OCI-LY1 (cell line): ENCODE measurements at regions not wholly inside any gene's neighbourhood (a gene's known extent, or its start where the extent isn't known, plus 50 kb on each side); places are given as distances from the start of the nearest gene placed in this dataset.

ENCODE experiments used
- H2AFZ ChIP-seq: fragments of 200-600 bp; sonication (generic), shearing (Covaris generic); 2 replicates; pipeline ENCODE4 v1.6.0; 2014; ENCODE audit warnings: antibody characterized with exemption, mild to moderate bottlenecking, low read length
- H3F3A ChIP-seq: fragments of 200-600 bp; sonication (generic), shearing (Covaris generic); 2 replicates; pipeline ENCODE4 v1.6.0; 2014; ENCODE audit warnings: mild to moderate bottlenecking, antibody characterized with exemption, low read length, moderate library complexity; ENCODE audit not compliant: insufficient read depth
- H3K27ac ChIP-seq: fragments of 200-600 bp; sonication (generic); 2 replicates; pipeline ENCODE4 v1.5.1; 2014; ENCODE audit warnings: low read length, mixed run types, mild to moderate bottlenecking, low read depth; ENCODE audit not compliant: poor library complexity, severe bottlenecking
- H3K27me3 ChIP-seq: fragments of 200-600 bp; sonication (generic); 2 replicates; pipeline ENCODE4 v1.6.0; 2014; ENCODE audit warnings: antibody characterized with exemption, mild to moderate bottlenecking, low read length, moderate library complexity; ENCODE audit not compliant: insufficient read depth
- H3K36me3 ChIP-seq: fragments of 200-600 bp; sonication (generic); 2 replicates; pipeline ENCODE4 v1.6.1; 2014; ENCODE audit warnings: mild to moderate bottlenecking, antibody characterized with exemption, low read length, moderate library complexity, mixed read lengths; ENCODE audit not compliant: insufficient read depth
- H3K4me1 ChIP-seq: fragments of 200-600 bp; sonication (generic); 2 replicates; pipeline ENCODE4 v1.5.1; 2014; ENCODE audit warnings: mild to moderate bottlenecking, low read length, moderate library complexity; ENCODE audit not compliant: insufficient read depth, severe bottlenecking
- H3K4me2 ChIP-seq: fragments of 200-600 bp; sonication (generic), shearing (Covaris generic); 2 replicates; pipeline ENCODE4 v1.6.1; 2014; ENCODE audit warnings: low read length
- H3K4me3 ChIP-seq: fragments of 200-600 bp; sonication (generic); 2 replicates; pipeline ENCODE4 v1.5.1; 2014; ENCODE audit warnings: low read length, low read depth, mild to moderate bottlenecking, mixed read lengths; ENCODE audit not compliant: poor library complexity, severe bottlenecking
- H3K79me2 ChIP-seq: fragments of 200-600 bp; shearing (Covaris generic); 2 replicates; pipeline ENCODE4 v1.6.1; 2016; ENCODE audit warnings: mixed run types, low read length, mixed read lengths; ENCODE audit not compliant: insufficient read depth
- H3K9ac ChIP-seq: fragments of 200-600 bp; sonication (generic), shearing (Covaris generic); 2 replicates; pipeline ENCODE4 v1.6.1; 2014; ENCODE audit warnings: mild to moderate bottlenecking, low read length, mixed read lengths
- H3K9me2 ChIP-seq: fragments of 200-600 bp; sonication (generic), shearing (Covaris generic); 2 replicates; pipeline ENCODE4 v1.6.1; 2014; ENCODE audit warnings: low read depth, mild to moderate bottlenecking, low read length, mixed read lengths
- H3K9me3 ChIP-seq: fragments of 200-600 bp; shearing (Covaris generic); 2 replicates; pipeline ENCODE4 v1.6.1; 2014; ENCODE audit warnings: low read length, mixed read lengths
- H4K20me1 ChIP-seq: fragments of 200-600 bp; sonication (generic), shearing (Covaris generic); 2 replicates; pipeline ENCODE4 v1.6.0; 2016; ENCODE audit warnings: mild to moderate bottlenecking, low read length; ENCODE audit not compliant: insufficient read depth
- EZH2 ChIP-seq: fragments of 200-600 bp; sonication (generic), shearing (Covaris generic); IDR thresholded peaks from 2 replicates; pipeline ENCODE4 v1.8.0; 2017; ENCODE audit warnings: borderline replicate concordance, mixed run types, mild to moderate bottlenecking, antibody characterized with exemption, low read length, moderate library complexity, mixed read lengths
- TF ChIP-seq, protein P1 (sequence below): fragments of 200-600 bp; sonication (generic), shearing (Covaris generic); IDR thresholded peaks from 2 replicates; pipeline ENCODE4 v1.5.1; 2017; ENCODE audit warnings: mild to moderate bottlenecking, antibody characterized with exemption, low read length, moderate library complexity, mixed read lengths

DNA sequence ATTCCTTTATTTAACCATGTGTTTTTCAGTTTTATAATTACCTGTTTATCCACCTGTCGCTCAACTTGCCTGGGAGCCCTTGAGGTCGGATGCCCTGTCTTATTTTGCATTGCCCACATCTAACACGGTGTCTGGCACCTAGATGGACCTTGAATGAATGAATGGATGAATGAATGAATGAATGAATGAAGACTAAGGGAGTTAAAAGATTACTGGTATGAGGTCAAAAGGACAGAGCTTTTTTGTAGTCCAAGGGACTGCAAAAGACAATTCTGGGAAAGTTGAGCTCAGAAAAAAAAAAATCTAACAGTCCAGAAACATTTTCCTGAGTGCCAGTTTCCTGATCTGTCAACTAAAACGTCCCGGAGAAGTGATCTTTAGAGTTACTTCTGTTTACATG is 244.6 kb upstream of the MYOCD start:
- no peak overlapping the region for H3K4me2 ChIP-seq
- no peaks in the 10 kb centered on the region for H3K79me2 ChIP-seq
- H3K36me3 ChIP-seq, result no peaks in the 10 kb centered on the region
- no peak overlapping the region for H3K27ac ChIP-seq
- no peaks in the 10 kb centered on the region for H3K9me2 ChIP-seq
- no peaks in the 10 kb centered on the region for H4K20me1 ChIP-seq
- H3K4me3 ChIP-seq, result no peak overlapping the region
- H3K9me3 ChIP-seq, result no peaks in the 10 kb centered on the region
- no peaks in the 10 kb centered on the region for H3K27me3 ChIP-seq
- no peak overlapping the region for H3K9ac ChIP-seq
- H3F3A ChIP-seq, result no peaks in the 10 kb centered on the region
- H3K4me1 ChIP-seq, result no peaks in the 10 kb centered on the region
- TF ChIP-seq EZH2, result no peak
- TF ChIP-seq, protein P1, sequence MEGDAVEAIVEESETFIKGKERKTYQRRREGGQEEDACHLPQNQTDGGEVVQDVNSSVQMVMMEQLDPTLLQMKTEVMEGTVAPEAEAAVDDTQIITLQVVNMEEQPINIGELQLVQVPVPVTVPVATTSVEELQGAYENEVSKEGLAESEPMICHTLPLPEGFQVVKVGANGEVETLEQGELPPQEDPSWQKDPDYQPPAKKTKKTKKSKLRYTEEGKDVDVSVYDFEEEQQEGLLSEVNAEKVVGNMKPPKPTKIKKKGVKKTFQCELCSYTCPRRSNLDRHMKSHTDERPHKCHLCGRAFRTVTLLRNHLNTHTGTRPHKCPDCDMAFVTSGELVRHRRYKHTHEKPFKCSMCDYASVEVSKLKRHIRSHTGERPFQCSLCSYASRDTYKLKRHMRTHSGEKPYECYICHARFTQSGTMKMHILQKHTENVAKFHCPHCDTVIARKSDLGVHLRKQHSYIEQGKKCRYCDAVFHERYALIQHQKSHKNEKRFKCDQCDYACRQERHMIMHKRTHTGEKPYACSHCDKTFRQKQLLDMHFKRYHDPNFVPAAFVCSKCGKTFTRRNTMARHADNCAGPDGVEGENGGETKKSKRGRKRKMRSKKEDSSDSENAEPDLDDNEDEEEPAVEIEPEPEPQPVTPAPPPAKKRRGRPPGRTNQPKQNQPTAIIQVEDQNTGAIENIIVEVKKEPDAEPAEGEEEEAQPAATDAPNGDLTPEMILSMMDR, result no peak
- no peak overlapping the region for H2AFZ ChIP-seq

GRCh38 chr17:12421646-12422306 is 243.9 kb upstream of the MYOCD start:
- H2AFZ ChIP-seq, result no peak overlapping the region
- H3K4me2 ChIP-seq, result no peak overlapping the region
- no peaks in the 10 kb centered on the region for H3K36me3 ChIP-seq
- no peaks in the 10 kb centered on the region for H3K27me3 ChIP-seq
- H4K20me1 ChIP-seq, result no peaks in the 10 kb centered on the region
- no peaks in the 10 kb centered on the region for H3K9me3 ChIP-seq
- no peak overlapping the region for H3K27ac ChIP-seq
- H3K9ac ChIP-seq, result no peak overlapping the region
- TF ChIP-seq, protein P1, result no peak
- TF ChIP-seq EZH2, result no peak
- H3K4me3 ChIP-seq, result no peak overlapping the region
- H3F3A ChIP-seq, result no peaks in the 10 kb centered on the region
- H3K79me2 ChIP-seq, result no peaks in the 10 kb centered on the region
- H3K9me2 ChIP-seq, result no peaks in the 10 kb centered on the region
- H3K4me1 ChIP-seq, result no peaks in the 10 kb centered on the region

- no peaks in the 10 kb centered on the region for H3K9me3 ChIP-seq
- H3K9ac ChIP-seq, result no peak overlapping the region
- no peaks in the 10 kb centered on the region for H3F3A ChIP-seq
- H3K36me3 ChIP-seq, result no peaks in the 10 kb centered on the region
- no peaks in the 10 kb centered on the region for H3K9me2 ChIP-seq
- H4K20me1 ChIP-seq, result no peaks in the 10 kb centered on the region
- no peak overlapping the region for H3K27ac ChIP-seq
- TF ChIP-seq, protein P1, result no peak
- no peak for TF ChIP-seq EZH2
- H3K4me3 ChIP-seq, result no peak overlapping the region
- H3K79me2 ChIP-seq, result no peaks in the 10 kb centered on the region
- H3K4me2 ChIP-seq, result no peak overlapping the region
- H2AFZ ChIP-seq, result no peak overlapping the region
- no peaks in the 10 kb centered on the region for H3K27me3 ChIP-seq
- no peaks in the 10 kb centered on the region for H3K4me1 ChIP-seq
These were observed 243.0 kb upstream of the MYOCD start for GRCh38 chr17:12422651-12423050.
